ENCODE measurements at regions not wholly inside any gene's neighbourhood (a gene's known extent, or its start where the extent isn't known, plus 50 kb on each side); places are given as distances from the start of the nearest gene placed in this dataset.

- Histone ChIP-seq H3K27me3 (no peaks in the 10 kb centered on the region), H3K27ac (no peak overlapping the region), H3K9me3 (no peaks in the 10 kb centered on the region), H3K4me1 (peaks cover 0 to 5% (median 0%) of the 10 kb centered on the region in 4 donors), H3K36me3 (no peaks in the 10 kb centered on the region), H3K4me3 (no peak overlapping the region)
- intact Hi-C loops (cut with DNase I; ENCODE audit: low total_unique reads) (no loop called here), in situ Hi-C loops (cut with MboI; ENCODE audit: low pct_ligation_motif_present in 1 of 4, low pct_unique_long_range_greater_than_20kb in 1 of 4, low sequenced_read_pairs in 3 of 4) (no loop called here)
- 85% methylated on average over 3 of the region's 3 CpGs; no CpG with 5 or more reads in 1 of the 2 donors for WGBS, 2 donors (ENCODE audit: low coverage in 1 of 2)
- no peak for TF ChIP-seq EP300 (IDR thresholded peaks at IDR 0.05; ENCODE audit: low read depth)
- no peak for TF ChIP-seq POLR2A (IDR thresholded peaks at IDR 0.05)
- TF ChIP-seq CTCF (IDR thresholded peaks at IDR 0.05) = no peak
- TF ChIP-seq POLR2AphosphoS5 (IDR thresholded peaks at IDR 0.05) = no peak
- DNase-seq = no peak
Measured at GRCh38 chr2:48219234-48219554, 95.3 kb upstream of the FOXN2 start.

- no peaks in the 10 kb centered on the region for H3K27me3 ChIP-seq
- H3K9me3 ChIP-seq = no peaks in the 10 kb centered on the region
- intact Hi-C loops (cut with DNase I; ENCODE audit: low total_unique reads) = no loop called here
- H3K27ac ChIP-seq = no peak overlapping the region
- H3K4me1 ChIP-seq = peaks cover 0 to 5% (median 0%) of the 10 kb centered on the region in 4 donors
- in situ Hi-C loops (cut with MboI; ENCODE audit: low pct_ligation_motif_present in 1 of 4, low pct_unique_long_range_greater_than_20kb in 1 of 4, low sequenced_read_pairs in 3 of 4) = no loop called here
- no peaks in the 10 kb centered on the region for H3K36me3 ChIP-seq
- TF ChIP-seq POLR2A (IDR thresholded peaks at IDR 0.05) (no peak), POLR2AphosphoS5 (IDR thresholded peaks at IDR 0.05) (no peak), CTCF (IDR thresholded peaks at IDR 0.05) (no peak), EP300 (IDR thresholded peaks at IDR 0.05; ENCODE audit: low read depth) (no peak)
- DNase-seq = no peak
- WGBS, 2 donors (ENCODE audit: low coverage in 1 of 2) = 52% methylated on average over 1 of the region's 1 CpG; no CpG with 5 or more reads in 1 of the 2 donors
- H3K4me3 ChIP-seq = no peak overlapping the region
Measured at GRCh38 chr2:48219555-48220436, 94.7 kb upstream of the FOXN2 start.

- in situ Hi-C loops (cut with MboI; ENCODE audit: low pct_ligation_motif_present in 1 of 4, low pct_unique_long_range_greater_than_20kb in 1 of 4, low sequenced_read_pairs in 3 of 4) = no loop called here
- 69 to 95% methylated on average over 1 of the region's 1 CpG for WGBS, 2 donors (ENCODE audit: low coverage in 1 of 2)
Measured at GRCh38 chr2:48220501-48220900, 94.0 kb upstream of the FOXN2 start.

More at GRCh38 chr2:48220501-48220900, 94.0 kb upstream of the FOXN2 start:
- Histone ChIP-seq H3K4me3 (no peak overlapping the region), H3K9me3 (no peaks in the 10 kb centered on the region), H3K27me3 (no peaks in the 10 kb centered on the region), H3K4me1 (peaks cover 0 to 5% (median 0%) of the 10 kb centered on the region in 4 donors), H3K27ac (no peak overlapping the region), H3K36me3 (no peaks in the 10 kb centered on the region)
- no peak for DNase-seq
- TF ChIP-seq POLR2A (IDR thresholded peaks at IDR 0.05) (no peak), EP300 (IDR thresholded peaks at IDR 0.05; ENCODE audit: low read depth) (no peak), CTCF (IDR thresholded peaks at IDR 0.05) (no peak), POLR2AphosphoS5 (IDR thresholded peaks at IDR 0.05) (no peak)
- intact Hi-C loops (cut with DNase I; ENCODE audit: low total_unique reads) = no loop called here
